GM21825 (cell line): ENCODE measurements at regions not wholly inside any gene's neighbourhood (a gene's known extent, or its start where the extent isn't known, plus 50 kb on each side); places are given as distances from the start of the nearest gene placed in this dataset.
"Not testable (repeated sequence)": the region's sequence is repeated elsewhere in the genome, so short reads cannot be mapped to it uniquely, and the experiment has no call there.

Experiments
- ATAC-seq: cut with Tn5 transposase; IDR thresholded peaks from one replicate; pipeline ENCODE4 v1.9.1; 2021; ENCODE audit warnings: mild to moderate bottlenecking, moderate library complexity; ENCODE audit not compliant: unreplicated experiment

GRCh38 chr18:39620551-39621168, 2055.1 kb upstream of the CELF4 start:
- no peak for ATAC-seq

- no peak for ATAC-seq
Observed at GRCh38 chr18:39618265-39619003, 2052.8 kb upstream of the CELF4 start.

- ATAC-seq: no peak
Observed at GRCh38 chr18:39611381-39612100, 2045.9 kb upstream of the CELF4 start.

- no peak for ATAC-seq
Observed at GRCh38 chr18:39607034-39607433, 2041.4 kb upstream of the CELF4 start.

- no peak for ATAC-seq
Observed at GRCh38 chr18:39604836-39605235, 2039.2 kb upstream of the CELF4 start.

GRCh38 chr18:39602131-39602530, 2036.5 kb upstream of the CELF4 start:
- ATAC-seq: no peak

GRCh38 chr18:39600894-39601293, 2035.3 kb upstream of the CELF4 start:
- ATAC-seq: no peak

GRCh38 chr18:39599251-39599650, 2033.7 kb upstream of the CELF4 start:
- no peak for ATAC-seq

- no peak for ATAC-seq
Observed at GRCh38 chr18:39596891-39597290, 2031.3 kb upstream of the CELF4 start.

- no peak for ATAC-seq
Observed at GRCh38 chr18:39596221-39596620, 2030.6 kb upstream of the CELF4 start.

GRCh38 chr18:39594206-39594605, 2028.6 kb upstream of the CELF4 start:
- ATAC-seq: no peak

- ATAC-seq: no peak
Observed at GRCh38 chr18:39591649-39592048, 2026.1 kb upstream of the CELF4 start.

GRCh38 chr18:39589496-39589895, 2023.9 kb upstream of the CELF4 start:
- ATAC-seq: no peak

GRCh38 chr18:39587586-39587985, 2022.0 kb upstream of the CELF4 start:
- ATAC-seq: no peak

- ATAC-seq: no peak
Observed at GRCh38 chr18:39586741-39587140, 2021.1 kb upstream of the CELF4 start.

GRCh38 chr18:39574897-39575296, 2009.3 kb upstream of the CELF4 start:
- no peak for ATAC-seq

GRCh38 chr18:39571511-39571910, 2005.9 kb upstream of the CELF4 start:
- no peak for ATAC-seq

- ATAC-seq: not testable (repeated sequence)
Observed at GRCh38 chr18:39565551-39566230, 2000.1 kb upstream of the CELF4 start.

GRCh38 chr18:39564716-39565115, 1999.1 kb upstream of the CELF4 start:
- no peak for ATAC-seq

GRCh38 chr18:39561126-39561525, 1995.5 kb upstream of the CELF4 start:
- no peak for ATAC-seq

- no peak for ATAC-seq
Observed at GRCh38 chr18:39558658-39559057, 1993.1 kb upstream of the CELF4 start.
